NCI-H2196 (cell line): ENCODE measurements at regions not wholly inside any gene's neighbourhood (a gene's known extent, or its start where the extent isn't known, plus 50 kb on each side); places are given as distances from the start of the nearest gene placed in this dataset.

ENCODE experiments used
- DNase-seq: peaks from one replicate; lab custom pipeline; 2025; ENCODE audit not compliant: unreplicated experiment; lab: John Stamatoyannopoulos, UW

GRCh38 chr5:28174691-28175090 is 1136.3 kb upstream of the CDH9 start:
- DNase-seq: no peak

GRCh38 chr5:28165096-28165495 is 1126.7 kb upstream of the CDH9 start:
- DNase-seq: no peak

GRCh38 chr5:28164568-28164967 is 1126.2 kb upstream of the CDH9 start:
- DNase-seq: no peak

- no peak for DNase-seq
Observed at GRCh38 chr5:28156981-28157380, 1118.6 kb upstream of the CDH9 start.

GRCh38 chr5:28143519-28143918 is 1105.1 kb upstream of the CDH9 start:
- no peak for DNase-seq

GRCh38 chr5:28132151-28132550 is 1093.8 kb upstream of the CDH9 start:
- DNase-seq: no peak

GRCh38 chr5:28117691-28118090 is 1079.3 kb upstream of the CDH9 start:
- no peak for DNase-seq

GRCh38 chr5:28117273-28117672 is 1078.9 kb upstream of the CDH9 start:
- no peak for DNase-seq

- DNase-seq: no peak
Observed at GRCh38 chr5:28110781-28111180, 1072.4 kb upstream of the CDH9 start.

GRCh38 chr5:28104080-28104479 is 1065.7 kb upstream of the CDH9 start:
- no peak for DNase-seq

- DNase-seq: no peak
Observed at GRCh38 chr5:28084069-28084468, 1045.7 kb upstream of the CDH9 start.

- DNase-seq: no peak
Observed at GRCh38 chr5:28082610-28083009, 1044.2 kb upstream of the CDH9 start.

- no peak for DNase-seq
Observed at GRCh38 chr5:28077291-28078240, 1039.2 kb upstream of the CDH9 start.

GRCh38 chr5:28066856-28067255 is 1028.5 kb upstream of the CDH9 start:
- no peak for DNase-seq

- DNase-seq: no peak
Observed at GRCh38 chr5:28065656-28066055, 1027.3 kb upstream of the CDH9 start.

GRCh38 chr5:28046596-28046995 is 1008.2 kb upstream of the CDH9 start:
- no peak for DNase-seq

- DNase-seq: no peak
Observed at GRCh38 chr5:28027851-28028250, 989.5 kb upstream of the CDH9 start.

GRCh38 chr5:28017178-28017577 is 978.8 kb upstream of the CDH9 start:
- no peak for DNase-seq

GRCh38 chr5:28014779-28015178 is 976.4 kb upstream of the CDH9 start:
- DNase-seq: no peak

GRCh38 chr5:28012538-28012937 is 974.2 kb upstream of the CDH9 start:
- no peak for DNase-seq

- no peak for DNase-seq
Observed at GRCh38 chr5:28009576-28009975, 971.2 kb upstream of the CDH9 start.

GRCh38 chr5:27996665-27997064 is 958.3 kb upstream of the CDH9 start:
- no peak for DNase-seq

GRCh38 chr5:27995867-27996266 is 957.5 kb upstream of the CDH9 start:
- no peak for DNase-seq
